ENCODE measurements at regions not wholly inside any gene's neighbourhood (a gene's known extent, or its start where the extent isn't known, plus 50 kb on each side); places are given as distances from the start of the nearest gene placed in this dataset.

DNA sequence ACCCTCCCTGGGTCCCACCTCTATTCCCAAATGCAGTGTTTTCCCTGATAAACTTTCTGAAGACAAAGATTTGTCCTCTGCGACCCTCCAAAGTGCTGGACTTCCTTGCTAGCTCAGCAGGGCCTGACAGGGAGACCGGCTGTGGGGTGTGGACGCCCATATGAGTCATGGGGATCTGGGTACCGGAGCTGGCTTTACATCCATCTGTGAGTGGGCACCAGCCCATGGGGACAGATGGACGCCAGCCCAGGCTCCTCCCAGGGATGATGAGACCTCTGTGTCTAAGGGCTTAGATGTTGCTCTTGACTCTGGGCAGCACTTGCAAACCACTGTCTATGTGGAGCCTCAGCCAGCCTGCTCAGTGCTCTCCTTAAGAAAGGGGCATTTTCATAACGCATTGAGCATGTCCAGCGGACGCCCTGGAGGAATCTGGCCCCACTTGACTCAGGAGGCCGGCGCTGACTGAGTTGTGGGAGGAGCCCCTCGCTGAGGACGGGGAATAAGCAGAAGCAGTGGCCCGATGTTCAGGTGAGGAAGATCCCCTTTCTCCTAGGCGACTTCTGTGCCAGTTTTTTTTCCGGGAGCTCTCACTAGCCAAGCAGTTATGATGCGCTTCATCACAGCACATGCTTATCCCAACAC is 229.4 kb upstream of the MYT1L start:
- TF ChIP-seq, protein P1, sequence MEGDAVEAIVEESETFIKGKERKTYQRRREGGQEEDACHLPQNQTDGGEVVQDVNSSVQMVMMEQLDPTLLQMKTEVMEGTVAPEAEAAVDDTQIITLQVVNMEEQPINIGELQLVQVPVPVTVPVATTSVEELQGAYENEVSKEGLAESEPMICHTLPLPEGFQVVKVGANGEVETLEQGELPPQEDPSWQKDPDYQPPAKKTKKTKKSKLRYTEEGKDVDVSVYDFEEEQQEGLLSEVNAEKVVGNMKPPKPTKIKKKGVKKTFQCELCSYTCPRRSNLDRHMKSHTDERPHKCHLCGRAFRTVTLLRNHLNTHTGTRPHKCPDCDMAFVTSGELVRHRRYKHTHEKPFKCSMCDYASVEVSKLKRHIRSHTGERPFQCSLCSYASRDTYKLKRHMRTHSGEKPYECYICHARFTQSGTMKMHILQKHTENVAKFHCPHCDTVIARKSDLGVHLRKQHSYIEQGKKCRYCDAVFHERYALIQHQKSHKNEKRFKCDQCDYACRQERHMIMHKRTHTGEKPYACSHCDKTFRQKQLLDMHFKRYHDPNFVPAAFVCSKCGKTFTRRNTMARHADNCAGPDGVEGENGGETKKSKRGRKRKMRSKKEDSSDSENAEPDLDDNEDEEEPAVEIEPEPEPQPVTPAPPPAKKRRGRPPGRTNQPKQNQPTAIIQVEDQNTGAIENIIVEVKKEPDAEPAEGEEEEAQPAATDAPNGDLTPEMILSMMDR (IDR thresholded peaks at IDR 0.05): no peak
- TF ChIP-seq POLR2A (IDR thresholded peaks at IDR 0.05) (no peak), POLR2AphosphoS5 (IDR thresholded peaks at IDR 0.05) (no peak)
